Non-pigmented ciliary epithelial cell (primary cell): ENCODE measurements at regions not wholly inside any gene's neighbourhood (a gene's known extent, or its start where the extent isn't known, plus 50 kb on each side); places are given as distances from the start of the nearest gene placed in this dataset.

Source experiments
- DNase-seq: peaks from one replicate; pipeline ENCODE4 v3.0.0-alpha.2; 2010; ENCODE audit warnings: low read depth

- DNase-seq: no peak
Measured at GRCh38 chr1:90780981-90781380, 63.9 kb upstream of the BARHL2 start.

GRCh38 chr1:90779573-90779972 is 62.5 kb upstream of the BARHL2 start:
- no peak for DNase-seq

- no peak for DNase-seq
Measured at GRCh38 chr1:90778486-90778885, 61.4 kb upstream of the BARHL2 start.

- no peak for DNase-seq
Measured at GRCh38 chr1:90773812-90774211, 56.7 kb upstream of the BARHL2 start.

GRCh38 chr1:90768826-90769225 is 51.7 kb upstream of the BARHL2 start:
- no peak for DNase-seq

- no peak for DNase-seq
Measured at GRCh38 chr1:90768098-90768497, 51.0 kb upstream of the BARHL2 start.
